ENCODE measurements at regions not wholly inside any gene's neighbourhood (a gene's known extent, or its start where the extent isn't known, plus 50 kb on each side); places are given as distances from the start of the nearest gene placed in this dataset.
A peak's percentile ranks its signal among the peaks of the same experiment; 100 is the strongest.
"Not testable (repeated sequence)": the region's sequence is repeated elsewhere in the genome, so short reads cannot be mapped to it uniquely, and the experiment has no call there.

- CTCF ChIA-PET, result interaction anchor here (1.7 kb wide), 1 partner anchor 12 kb away, joined by 7 read pairs; no protein-coding TSS in a partner anchor
- DNase-seq (ENCODE audit: extremely low spot score), result no peak
- TF ChIP-seq L3MBTL2 (conservative IDR thresholded peaks at IDR 0.05), result no peak
- TF ChIP-seq ARNT (IDR thresholded peaks at IDR 0.05), result no peak
- POLR2A ChIA-PET, result no interaction called here
These were observed 112.5 kb downstream of the FAM217A start for GRCh38 chr6:3966426-3966825.

DNA sequence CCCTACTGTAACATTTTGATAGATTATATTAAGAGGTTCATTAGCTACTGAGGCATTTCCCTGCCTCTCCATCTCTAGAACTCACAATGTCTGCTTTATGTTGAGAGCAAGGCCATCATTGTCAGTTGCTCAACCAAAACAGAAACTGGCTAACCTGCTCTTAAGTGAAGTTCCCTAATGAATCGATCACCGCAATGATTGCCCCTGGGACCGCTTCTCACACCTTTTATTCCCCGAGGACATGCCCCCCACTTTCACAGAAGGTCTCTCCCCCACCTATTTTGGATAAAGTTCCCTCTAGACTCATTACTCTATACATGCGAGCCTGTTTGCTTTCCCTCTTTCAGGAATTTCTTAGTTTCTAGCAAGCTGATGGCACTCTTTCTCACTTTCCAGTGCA is 108.8 kb downstream of the FAM217A start:
- DNase-seq (ENCODE audit: extremely low spot score), result no peak
- POLR2A ChIA-PET, result no interaction called here
- CTCF ChIA-PET, result interaction anchor here (2.1 kb wide), 1 partner anchor 8 kb away, joined by 6 read pairs; no protein-coding TSS in a partner anchor
- TF ChIP-seq TARDBP (IDR thresholded peaks at IDR 0.05) (no peak), ZNF384 (IDR thresholded peaks at IDR 0.05) (no peak)

DNA sequence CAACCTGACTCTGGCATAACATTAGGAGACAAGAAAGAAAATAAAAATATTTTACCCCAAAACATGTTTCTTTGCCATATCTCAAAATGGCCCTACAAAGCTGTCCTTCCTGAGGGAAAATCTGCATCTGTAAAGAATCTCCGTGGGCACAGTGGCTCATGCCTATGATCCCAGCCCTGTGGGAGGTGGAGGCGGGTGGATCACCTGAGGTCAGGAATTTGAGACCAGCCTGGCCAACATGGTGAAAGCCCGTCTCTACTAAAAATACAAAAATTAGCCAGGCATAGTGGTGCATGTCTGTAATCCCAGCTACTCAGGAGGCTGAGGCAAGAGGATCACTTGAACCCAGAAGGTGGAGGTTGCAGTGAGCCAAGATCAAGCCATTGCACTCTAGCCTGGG is 105.8 kb downstream of the FAM217A start:
- POLR2A ChIA-PET; DNase-seq (ENCODE audit: extremely low spot score); CTCF ChIA-PET: not testable (repeated sequence)

DNA sequence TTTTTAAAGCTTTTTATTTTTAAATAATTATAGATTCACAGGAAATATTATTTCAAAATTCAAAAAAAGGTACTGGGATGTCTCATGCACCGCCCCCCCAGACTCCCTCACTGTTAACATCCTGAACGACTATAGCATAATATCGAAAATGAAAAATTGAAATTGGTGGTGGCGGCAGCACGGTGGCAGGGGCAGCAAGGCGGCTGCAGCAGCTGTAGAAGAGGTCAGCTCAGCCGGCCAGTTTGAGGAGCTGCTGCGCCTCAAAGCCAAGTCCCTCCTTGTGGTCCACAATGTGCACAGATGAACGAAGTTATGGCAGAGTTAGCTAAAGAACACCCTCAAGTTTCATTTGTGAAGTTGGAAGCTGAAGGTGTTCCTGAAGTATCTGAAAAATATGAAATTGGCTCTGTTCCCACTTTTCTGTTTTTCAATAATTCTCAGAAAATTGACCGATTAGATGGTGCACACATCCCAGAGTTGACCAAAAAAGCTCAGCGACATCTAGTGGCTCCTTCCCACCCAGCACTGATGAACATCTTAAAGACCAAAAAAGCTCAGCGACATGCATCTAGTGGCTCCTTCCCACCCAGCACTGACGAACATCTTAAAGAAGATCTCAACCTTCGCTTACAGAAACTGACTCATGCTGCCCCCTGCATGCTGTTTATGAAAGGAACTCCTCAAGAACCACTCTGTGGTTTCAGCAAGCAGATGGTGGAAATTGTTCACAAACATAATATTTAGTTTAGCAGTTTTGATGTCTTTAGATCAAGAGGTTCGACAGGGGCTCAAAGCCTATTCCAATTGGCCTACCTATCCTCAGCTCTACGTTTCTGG is 100.8 kb downstream of the FAM217A start:
- 0 out of 2 replicates have a peak, but pooled peaks have one; percentile 11 for TF ChIP-seq L3MBTL2 (conservative IDR thresholded peaks at IDR 0.05)
- TF ChIP-seq ARNT (IDR thresholded peaks at IDR 0.05), result no peak
- ChIA-PET CTCF (interaction anchor here (0.6 to 2.9 kb wide), 24 partner anchors 9 to 1128 kb away, joined by 3 to 22 read pairs (median 4); partner anchors contain the start of gene FAM50B), POLR2A (interaction anchor here (1.0 to 1.2 kb wide), 2 partner anchors 23 to 43 kb away, joined by 4 read pairs; a partner anchor contains a TSS)
- DNase-seq (ENCODE audit: extremely low spot score), result peak; percentile 42

- DNase-seq (ENCODE audit: extremely low spot score), result not testable (repeated sequence)
- ChIA-PET CTCF (interaction anchor here (0.6 to 2.9 kb wide), 15 partner anchors 8 to 1129 kb away, joined by 3 to 22 read pairs (median 6); partner anchors contain the start of gene FAM50B), POLR2A (interaction anchor here (1.2 kb wide), 1 partner anchor 23 kb away, joined by 4 read pairs; no protein-coding TSS in a partner anchor)
These were observed 100.0 kb downstream of the FAM217A start for GRCh38 chr6:3978966-3979365.

GRCh38 chr6:3981917-3982316 is 97.0 kb downstream of the FAM217A start:
- CTCF ChIA-PET, result no interaction called here
- POLR2A ChIA-PET, result no interaction called here
- TF ChIP-seq TARDBP (IDR thresholded peaks at IDR 0.05) (no peak), FOXK2 (IDR thresholded peaks at IDR 0.05) (no peak), LEF1 (IDR thresholded peaks at IDR 0.05; ENCODE audit: borderline replicate concordance) (no peak), SUZ12 (IDR thresholded peaks at IDR 0.05) (no peak), FOXM1 (IDR thresholded peaks at IDR 0.05; ENCODE audit: borderline replicate concordance) (no peak), NFRKB (IDR thresholded peaks at IDR 0.05) (no peak), FOXA1 (IDR thresholded peaks at IDR 0.05) (no peak), ELF4 (IDR thresholded peaks at IDR 0.05) (no peak), L3MBTL2 (conservative IDR thresholded peaks at IDR 0.05) (no peak), HDGF (IDR thresholded peaks at IDR 0.05; ENCODE audit: borderline replicate concordance) (no peak), CTBP1 (IDR thresholded peaks at IDR 0.05; ENCODE audit: borderline replicate concordance) (no peak), ARNT (IDR thresholded peaks at IDR 0.05) (no peak), ZNF384 (IDR thresholded peaks at IDR 0.05) (no peak), BHLHE40 (IDR thresholded peaks at IDR 0.05; ENCODE audit: borderline replicate concordance) (no peak)
- TF ChIP-seq, protein P1, sequence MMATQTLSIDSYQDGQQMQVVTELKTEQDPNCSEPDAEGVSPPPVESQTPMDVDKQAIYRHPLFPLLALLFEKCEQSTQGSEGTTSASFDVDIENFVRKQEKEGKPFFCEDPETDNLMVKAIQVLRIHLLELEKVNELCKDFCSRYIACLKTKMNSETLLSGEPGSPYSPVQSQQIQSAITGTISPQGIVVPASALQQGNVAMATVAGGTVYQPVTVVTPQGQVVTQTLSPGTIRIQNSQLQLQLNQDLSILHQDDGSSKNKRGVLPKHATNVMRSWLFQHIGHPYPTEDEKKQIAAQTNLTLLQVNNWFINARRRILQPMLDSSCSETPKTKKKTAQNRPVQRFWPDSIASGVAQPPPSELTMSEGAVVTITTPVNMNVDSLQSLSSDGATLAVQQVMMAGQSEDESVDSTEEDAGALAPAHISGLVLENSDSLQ (IDR thresholded peaks at IDR 0.05), result no peak
- no peak for DNase-seq (ENCODE audit: extremely low spot score)

DNA sequence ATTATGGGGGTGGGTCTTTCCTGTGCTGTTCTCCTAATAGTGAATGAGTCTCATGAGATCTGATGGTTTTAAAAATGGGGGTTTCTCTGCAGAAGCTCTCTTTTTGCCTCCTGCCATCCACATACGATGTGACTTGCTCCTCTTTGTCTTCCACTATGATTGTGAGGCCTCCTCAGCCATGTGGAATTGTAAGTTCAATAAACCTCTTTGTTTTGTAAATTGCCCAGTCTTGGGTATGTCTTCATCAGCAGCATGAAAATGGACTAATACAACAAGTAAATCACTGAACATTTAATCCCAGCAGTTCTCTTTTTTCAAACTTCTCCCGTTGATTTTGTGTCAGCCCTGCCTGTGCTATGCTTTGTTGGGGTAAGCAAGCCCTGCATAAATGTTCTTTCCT is 95.2 kb downstream of the FAM217A start:
- DNase-seq (ENCODE audit: extremely low spot score), result no peak
- ChIA-PET CTCF (no interaction called here), POLR2A (interaction anchor here (1.0 kb wide), 1 partner anchor 37 kb away, joined by 3 read pairs; a partner anchor contains a TSS)
- TF ChIP-seq ZNF384 (IDR thresholded peaks at IDR 0.05) (no peak), NFRKB (IDR thresholded peaks at IDR 0.05) (no peak), CTBP1 (IDR thresholded peaks at IDR 0.05; ENCODE audit: borderline replicate concordance) (no peak), FOXA1 (IDR thresholded peaks at IDR 0.05) (no peak), TARDBP (IDR thresholded peaks at IDR 0.05) (no peak), SUZ12 (IDR thresholded peaks at IDR 0.05) (no peak), BHLHE40 (IDR thresholded peaks at IDR 0.05; ENCODE audit: borderline replicate concordance) (no peak), FOXK2 (IDR thresholded peaks at IDR 0.05) (no peak), ARNT (IDR thresholded peaks at IDR 0.05) (no peak), LEF1 (IDR thresholded peaks at IDR 0.05; ENCODE audit: borderline replicate concordance) (no peak), HDGF (IDR thresholded peaks at IDR 0.05; ENCODE audit: borderline replicate concordance) (no peak), FOXM1 (IDR thresholded peaks at IDR 0.05; ENCODE audit: borderline replicate concordance) (no peak), L3MBTL2 (conservative IDR thresholded peaks at IDR 0.05) (no peak)
- TF ChIP-seq, protein P1 (IDR thresholded peaks at IDR 0.05), result no peak

DNA sequence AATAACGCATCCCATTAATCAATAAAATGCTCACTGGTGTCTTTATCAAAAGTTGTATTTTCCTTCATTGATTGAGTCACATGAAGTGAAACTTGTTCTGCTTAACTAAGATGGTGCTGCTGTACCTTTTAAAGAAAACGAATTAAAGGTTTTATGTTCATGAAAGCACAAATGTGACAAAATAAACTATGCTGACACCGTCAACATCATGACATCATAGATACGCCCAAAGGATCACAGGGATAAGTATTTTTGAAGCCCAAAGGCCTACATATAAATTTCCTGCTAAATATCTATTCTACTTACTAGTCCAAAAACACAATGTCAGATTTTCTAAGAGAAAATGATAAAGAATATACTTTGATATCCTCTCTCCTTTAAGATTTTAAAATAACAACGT is 94.4 kb downstream of the FAM217A start:
- TF ChIP-seq CTBP1 (IDR thresholded peaks at IDR 0.05; ENCODE audit: borderline replicate concordance) (no peak), ELF4 (IDR thresholded peaks at IDR 0.05) (no peak), L3MBTL2 (conservative IDR thresholded peaks at IDR 0.05) (no peak), LEF1 (IDR thresholded peaks at IDR 0.05; ENCODE audit: borderline replicate concordance) (no peak), FOXA1 (IDR thresholded peaks at IDR 0.05) (no peak), HDGF (IDR thresholded peaks at IDR 0.05; ENCODE audit: borderline replicate concordance) (no peak), ZNF384 (IDR thresholded peaks at IDR 0.05) (no peak), SP1 (IDR thresholded peaks at IDR 0.05) (no peak), BHLHE40 (IDR thresholded peaks at IDR 0.05; ENCODE audit: borderline replicate concordance) (no peak), SUZ12 (IDR thresholded peaks at IDR 0.05) (no peak), TARDBP (IDR thresholded peaks at IDR 0.05) (no peak)
- ChIA-PET POLR2A (interaction anchor here (1.0 kb wide), 1 partner anchor 36 kb away, joined by 3 read pairs; a partner anchor contains a TSS), CTCF (no interaction called here)
- DNase-seq (ENCODE audit: extremely low spot score), result no peak
